ENCODE measurements at regions not wholly inside any gene's neighbourhood (a gene's known extent, or its start where the extent isn't known, plus 50 kb on each side); places are given as distances from the start of the nearest gene placed in this dataset.
"Not testable (repeated sequence)": the region's sequence is repeated elsewhere in the genome, so short reads cannot be mapped to it uniquely, and the experiment has no call there.

- H2AFZ ChIP-seq (ENCODE audit: control insufficient read depth, low read depth, low read length): not testable (repeated sequence)
Observed at GRCh38 chr1:173370586-173370985, 106.5 kb upstream of the PRDX6 start.

GRCh38 chr1:173376065-173376464, 101.1 kb upstream of the PRDX6 start:
- H3K9ac ChIP-seq (ENCODE audit: control insufficient read depth, insufficient read depth, low read length); RAD21 ChIA-PET (ENCODE audit: unreplicated experiment); H3K9me3 ChIP-seq (replicated peaks; ENCODE audit: control insufficient read depth, insufficient read depth, low read length); FAIRE-seq; CTCF ChIA-PET; H3K4me3 ChIP-seq; H3K79me2 ChIP-seq (ENCODE audit: control insufficient read depth, insufficient read depth, low read length); H3K36me3 ChIP-seq (ENCODE audit: control insufficient read depth in 2 of 2, insufficient read depth in 2 of 2, low read length in 1 of 2); H3K4me1 ChIP-seq (ENCODE audit: control insufficient read depth, insufficient read depth, low read length); intact Hi-C loops (cut with micrococcal nuclease; ENCODE audit: unreplicated experiment); H3K27ac ChIP-seq (ENCODE audit: control insufficient read depth, insufficient read depth); H2AFZ ChIP-seq (ENCODE audit: control insufficient read depth, low read depth, low read length); H3K27me3 ChIP-seq (replicated peaks in 1 of 2; ENCODE audit: control insufficient read depth in 2 of 2, insufficient read depth in 2 of 2, low read length in 1 of 2); H4K20me1 ChIP-seq (ENCODE audit: control insufficient read depth, insufficient read depth); in situ Hi-C loops (cut with MboI); H3K4me2 ChIP-seq (ENCODE audit: control insufficient read depth, insufficient read depth); POLR2A ChIA-PET; BruUV-seq (replicated peaks); DNase-seq (ENCODE audit: low read depth, low spot score); ATAC-seq: not testable (repeated sequence)
- WGBS (ENCODE audit: insufficient coverage, insufficient replicate concordance, low lambda C conversion rate, missing lambda C conversion rate): 32% methylated on average over 1 of the region's 1 CpG
- SMC1A ChIA-PET (ENCODE audit: uncharacterized antibody, unreplicated experiment): interaction anchor here (1.0 kb wide), 1 partner anchor 35 kb away, joined by 3 read pairs; no protein-coding TSS in a partner anchor

More at GRCh38 chr1:173370586-173370985, 106.5 kb upstream of the PRDX6 start:
- CTCF ChIA-PET; H3K4me3 ChIP-seq; H3K9ac ChIP-seq (ENCODE audit: control insufficient read depth, insufficient read depth, low read length); BruUV-seq (replicated peaks); H4K20me1 ChIP-seq (ENCODE audit: control insufficient read depth, insufficient read depth); FAIRE-seq; H3K27ac ChIP-seq (ENCODE audit: control insufficient read depth, insufficient read depth); DNase-seq (ENCODE audit: low read depth, low spot score); H3K27me3 ChIP-seq (replicated peaks in 1 of 2; ENCODE audit: control insufficient read depth in 2 of 2, insufficient read depth in 2 of 2, low read length in 1 of 2); intact Hi-C loops (cut with micrococcal nuclease; ENCODE audit: unreplicated experiment); H3K4me1 ChIP-seq (ENCODE audit: control insufficient read depth, insufficient read depth, low read length); H3K36me3 ChIP-seq (ENCODE audit: control insufficient read depth in 2 of 2, insufficient read depth in 2 of 2, low read length in 1 of 2); in situ Hi-C loops (cut with MboI); H3K79me2 ChIP-seq (ENCODE audit: control insufficient read depth, insufficient read depth, low read length); ATAC-seq; RAD21 ChIA-PET (ENCODE audit: unreplicated experiment); H3K4me2 ChIP-seq (ENCODE audit: control insufficient read depth, insufficient read depth); H3K9me3 ChIP-seq (replicated peaks; ENCODE audit: control insufficient read depth, insufficient read depth, low read length): not testable (repeated sequence)
- 7% methylated on average over 3 of the region's 3 CpGs for WGBS (ENCODE audit: insufficient coverage, insufficient replicate concordance, low lambda C conversion rate, missing lambda C conversion rate)
- POLR2A ChIA-PET: interaction anchor here (0.9 kb wide), 1 partner anchor 793 kb away, joined by 4 read pairs; no protein-coding TSS in a partner anchor
- SMC1A ChIA-PET (ENCODE audit: uncharacterized antibody, unreplicated experiment): interaction anchor here (0.6 kb wide), 1 partner anchor 576 kb away, joined by 3 read pairs; no protein-coding TSS in a partner anchor

- ATAC-seq: no peak
- ChIA-PET SMC1A (ENCODE audit: uncharacterized antibody, unreplicated experiment) (no interaction called here), CTCF (no interaction called here), POLR2A (no interaction called here), RAD21 (ENCODE audit: unreplicated experiment) (no interaction called here)
- Histone ChIP-seq H3K9ac (ENCODE audit: control insufficient read depth, insufficient read depth, low read length) (no peak overlapping the region), H4K20me1 (ENCODE audit: control insufficient read depth, insufficient read depth) (no peaks in the 10 kb centered on the region), H3K79me2 (ENCODE audit: control insufficient read depth, insufficient read depth, low read length) (no peaks in the 10 kb centered on the region), H3K9me3 (replicated peaks; ENCODE audit: control insufficient read depth, insufficient read depth, low read length) (no peaks in the 10 kb centered on the region; the same call in 1 of the 3 replicates), H3K27me3 (replicated peaks in 1 of 2; ENCODE audit: control insufficient read depth in 2 of 2, insufficient read depth in 2 of 2, low read length in 1 of 2) (no peaks in the 10 kb centered on the region), H2AFZ (ENCODE audit: control insufficient read depth, low read depth, low read length) (no peak overlapping the region), H3K27ac (ENCODE audit: control insufficient read depth, insufficient read depth) (no peak overlapping the region), H3K4me1 (ENCODE audit: control insufficient read depth, insufficient read depth, low read length) (no peaks in the 10 kb centered on the region), H3K36me3 (ENCODE audit: control insufficient read depth in 2 of 2, insufficient read depth in 2 of 2, low read length in 1 of 2) (no peaks in the 10 kb centered on the region), H3K4me3 (no peak overlapping the region), H3K4me2 (ENCODE audit: control insufficient read depth, insufficient read depth) (no peak overlapping the region)
- BruUV-seq (replicated peaks): no TSS peak
- DNase-seq (ENCODE audit: low read depth, low spot score): no peak
- no peak for FAIRE-seq
- intact Hi-C loops (cut with micrococcal nuclease; ENCODE audit: unreplicated experiment): no loop called here
- WGBS (ENCODE audit: insufficient coverage, insufficient replicate concordance, low lambda C conversion rate, missing lambda C conversion rate): 86% methylated on average over 13 of the region's 13 CpGs
- in situ Hi-C loops (cut with MboI): no loop called here
- TF ChIP-seq CREB1 (IDR thresholded peaks at IDR 0.05; ENCODE audit: low read depth) (no peak), CUX1 (IDR thresholded peaks at IDR 0.05; ENCODE audit: insufficient replicate concordance, low read depth, low read length) (no peak), ZBED1 (IDR thresholded peaks at IDR 0.05; ENCODE audit: borderline replicate concordance) (no peak), BCL11A (IDR thresholded peaks at IDR 0.05; ENCODE audit: low read depth, low read length) (no peak), RAD51 (IDR thresholded peaks at IDR 0.05) (no peak), LARP7 (IDR thresholded peaks at IDR 0.05) (no peak)
Observed at GRCh38 chr1:173377266-173377665, 99.9 kb upstream of the PRDX6 start.

Data from GM12878 (cell line).